Neuronal stem cell (in vitro differentiated cells): ENCODE measurements at regions not wholly inside any gene's neighbourhood (a gene's known extent, or its start where the extent isn't known, plus 50 kb on each side); places are given as distances from the start of the nearest gene placed in this dataset.
"Not testable (repeated sequence)": the region's sequence is repeated elsewhere in the genome, so short reads cannot be mapped to it uniquely, and the experiment has no call there.

Experiments used
- DNase-seq: peaks from one replicate; pipeline ENCODE4 v3.0.0-alpha.2; 2013; ENCODE audit warnings: low spot score
- H2AFZ ChIP-seq: one replicate; pipeline ENCODE4 v1.6.1; 2013; ENCODE audit warnings: mild to moderate bottlenecking, low read length, inconsistent platforms
- H2AK5ac ChIP-seq: 2 replicates; pipeline ENCODE4 v1.6.1; 2013; ENCODE audit warnings: low read depth, mild to moderate bottlenecking, inconsistent platforms, low read length, moderate library complexity, mixed read lengths
- H2BK120ac ChIP-seq: 2 replicates; pipeline ENCODE4 v1.6.1; 2013; ENCODE audit warnings: low read depth, mild to moderate bottlenecking, inconsistent platforms, low read length, moderate library complexity, mixed read lengths
- H2BK12ac ChIP-seq: one replicate; pipeline ENCODE4 v1.6.1; 2013; ENCODE audit warnings: low read length, inconsistent platforms
- H2BK15ac ChIP-seq: 2 replicates; pipeline ENCODE4 v1.6.1; 2013; ENCODE audit warnings: mild to moderate bottlenecking, low read length, inconsistent platforms, mixed read lengths
- H2BK5ac ChIP-seq: one replicate; pipeline ENCODE4 v1.6.1; 2013; ENCODE audit warnings: inconsistent platforms, mild to moderate bottlenecking, low read length, moderate library complexity
- H3K14ac ChIP-seq: one replicate; pipeline ENCODE4 v1.6.1; 2013; ENCODE audit warnings: low read length, inconsistent platforms
- H3K18ac ChIP-seq: 2 replicates; pipeline ENCODE4 v1.6.1; 2013; ENCODE audit warnings: low read length, inconsistent platforms
- H3K23ac ChIP-seq: 2 replicates; pipeline ENCODE4 v1.6.1; 2013; ENCODE audit warnings: low read depth, mild to moderate bottlenecking, mixed read lengths, low read length, inconsistent platforms; ENCODE audit not compliant: poor library complexity
- H3K27ac ChIP-seq: replicated peaks from 3 replicates; pipeline ENCODE4 v1.5.1; 2013; ENCODE audit warnings: low read length, inconsistent platforms
- H3K27me3 ChIP-seq, 3 experiments: 2 replicates each; pipeline ENCODE4 v1.6.1; 2013; ENCODE audit warnings: low read length in 3 of 3, mild to moderate bottlenecking in 2 of 3, inconsistent platforms in 1 of 3, low read depth in 1 of 3, mixed read lengths in 1 of 3, moderate library complexity in 1 of 3; ENCODE audit not compliant: control insufficient read depth in 3 of 3, insufficient read depth in 3 of 3
- H3K36me3 ChIP-seq, 2 donors: replicated peaks in 1 of 2; 2 replicates each; pipeline ENCODE4 v1.6.1; 2013; ENCODE audit warnings: low read length in 2 of 2; ENCODE audit not compliant: control insufficient read depth in 2 of 2, insufficient read depth in 2 of 2
- H3K4ac ChIP-seq: 2 replicates; pipeline ENCODE4 v1.6.1; 2013; ENCODE audit warnings: inconsistent platforms, mild to moderate bottlenecking, low read length, moderate library complexity
- H3K4me1 ChIP-seq, 2 donors: 1 replicate in 1 of 2; 2 replicates in 1 of 2; pipeline ENCODE4 v1.6.1; 2013; ENCODE audit warnings: low read length in 2 of 2, low read depth in 1 of 2; ENCODE audit not compliant: control insufficient read depth in 2 of 2, insufficient read depth in 1 of 2
- H3K4me2 ChIP-seq: one replicate; pipeline ENCODE4 v1.6.1; 2013; ENCODE audit warnings: mild to moderate bottlenecking, low read length, inconsistent platforms; ENCODE audit not compliant: insufficient read depth, poor library complexity, severe bottlenecking
- H3K4me3 ChIP-seq, 2 donors: 2 replicates each; pipeline ENCODE4 v1.5.1; 2013; ENCODE audit warnings: low read length in 2 of 2, mild to moderate bottlenecking in 2 of 2, inconsistent platforms in 1 of 2, moderate library complexity in 1 of 2
- H3K79me1 ChIP-seq: one replicate; pipeline ENCODE4 v1.6.1; 2013; ENCODE audit warnings: low read depth, mild to moderate bottlenecking, inconsistent platforms, low read length, moderate library complexity
- H3K9ac ChIP-seq: one replicate; pipeline ENCODE4 v1.6.1; 2013; ENCODE audit warnings: mild to moderate bottlenecking, low read depth, low read length, inconsistent platforms; ENCODE audit not compliant: poor library complexity
- H3K9me3 ChIP-seq, 2 donors: replicated peaks in 1 of 2; 2 replicates each; pipeline versions ENCODE3 to v1.6.1; 2013; ENCODE audit warnings: low read length in 2 of 2, mild to moderate bottlenecking in 2 of 2, inconsistent platforms in 1 of 2, low read depth in 1 of 2, mixed read lengths in 1 of 2, moderate library complexity in 1 of 2; ENCODE audit not compliant: control insufficient read depth in 2 of 2, insufficient read depth in 1 of 2
- H4K8ac ChIP-seq: one replicate; pipeline ENCODE4 v1.6.1; 2013; ENCODE audit warnings: low read depth, mild to moderate bottlenecking, inconsistent platforms, low read length, moderate library complexity
- H4K91ac ChIP-seq: one replicate; pipeline ENCODE4 v1.6.1; 2013; ENCODE audit warnings: low read length, low read depth, mild to moderate bottlenecking, inconsistent platforms; ENCODE audit not compliant: poor library complexity
- WGBS, 2 donors: extraction: QIAGEN DNeasy Blood & Tissue Kit; methylation state at CpG; one replicate each; pipeline ENCODE4 v1.1.7; 2013; ENCODE audit warnings: missing lambda C conversion rate in 2 of 2, mixed read lengths in 1 of 2; ENCODE audit not compliant: insufficient read length in 2 of 2, insufficient replicate concordance in 1 of 2; ENCODE audit errors: extremely low coverage in 2 of 2; 5-methylcytosine and 5-hydroxymethylcytosine counted together

GRCh38 chr14:100007254-100007653 is 58.0 kb upstream of the EVL start:
- no peaks in the 10 kb centered on the region for H3K79me1 ChIP-seq
- H3K4me1 ChIP-seq, result no peaks in the 10 kb centered on the region
- no peak overlapping the region for H3K27ac ChIP-seq
- peaks cover 0 to 12% of the 10 kb centered on the region in 2 donors for H3K36me3 ChIP-seq
- no peak overlapping the region for H3K4me2 ChIP-seq
- WGBS, 2 donors, result no CpG with 5 or more reads among the region's 1 CpG
- no peak for DNase-seq
- H2BK120ac ChIP-seq, result no peak overlapping the region
- H4K91ac ChIP-seq, result no peak overlapping the region
- peaks cover 9 to 52% of the 10 kb centered on the region in 2 donors for H3K9me3 ChIP-seq
- H3K4me3 ChIP-seq, result no peak overlapping the region
- H2BK5ac ChIP-seq, result no peak overlapping the region
- H3K27me3 ChIP-seq, result no peaks in the 10 kb centered on the region
- H2AK5ac ChIP-seq, result no peak overlapping the region
- H3K9ac ChIP-seq, result no peak overlapping the region
- H2BK15ac ChIP-seq, result no peak overlapping the region
- H4K8ac ChIP-seq, result no peak overlapping the region
- no peak overlapping the region for H2AFZ ChIP-seq
- H3K23ac ChIP-seq, result no peak overlapping the region
- H2BK12ac ChIP-seq, result no peak overlapping the region
- H3K14ac ChIP-seq, result no peak overlapping the region
- H3K18ac ChIP-seq, result no peak overlapping the region
- H3K4ac ChIP-seq, result no peak overlapping the region

DNA sequence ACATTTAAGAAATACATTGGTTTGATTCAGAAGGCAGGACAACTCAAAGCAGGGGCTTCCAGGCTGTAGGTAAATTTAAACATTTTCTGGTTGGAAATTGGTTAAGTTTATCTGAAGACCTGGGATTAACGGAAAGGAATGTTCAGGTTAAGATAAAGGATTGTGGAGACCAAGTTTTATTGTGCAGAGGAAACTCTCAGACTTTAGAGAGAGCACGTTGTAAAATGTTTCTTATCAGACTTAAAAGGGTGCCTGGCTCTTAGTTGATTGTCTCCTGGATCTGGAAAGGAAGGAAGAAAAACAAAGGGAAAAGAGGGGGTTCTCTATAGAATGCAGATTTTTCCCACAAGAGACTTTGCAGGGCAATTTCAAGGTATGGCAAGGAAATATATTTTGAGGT is 55.4 kb upstream of the EVL start:
- not testable (repeated sequence) for H3K18ac ChIP-seq, H3K14ac ChIP-seq, H3K27me3 ChIP-seq, H3K27ac ChIP-seq, H3K4me2 ChIP-seq, H3K9ac ChIP-seq, DNase-seq, H2BK12ac ChIP-seq, H3K79me1 ChIP-seq, H3K4me1 ChIP-seq, H2AFZ ChIP-seq, H2BK5ac ChIP-seq, H3K4me3 ChIP-seq, H4K91ac ChIP-seq, H2BK15ac ChIP-seq, H2AK5ac ChIP-seq, H3K4ac ChIP-seq, H4K8ac ChIP-seq, H2BK120ac ChIP-seq, H3K23ac ChIP-seq
- no CpG with 5 or more reads among the region's 2 CpGs for WGBS, 2 donors
- Histone ChIP-seq H3K36me3 (peaks cover 2 to 15% of the 10 kb centered on the region in 2 donors), H3K9me3 (peaks cover 0 to 39% of the 10 kb centered on the region in 2 donors)

DNA sequence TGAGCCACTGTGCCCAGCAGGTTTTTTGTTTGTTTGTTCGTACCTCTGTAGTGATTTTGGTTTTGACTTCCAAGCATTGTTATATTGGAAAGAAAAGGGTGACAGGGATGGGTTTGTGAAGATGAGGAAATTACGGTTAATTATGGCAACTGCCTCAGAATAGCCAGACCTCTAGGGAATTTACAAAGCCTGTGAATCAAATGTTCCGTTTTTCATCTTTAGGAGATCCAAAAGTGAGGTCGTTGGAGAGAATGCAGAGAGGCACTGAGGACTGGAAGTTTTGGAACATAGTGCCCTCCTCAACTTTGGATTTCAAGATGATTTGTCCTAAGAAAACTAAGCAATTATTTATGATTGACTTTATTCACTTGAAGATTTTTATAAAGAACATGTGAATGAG is 54.5 kb upstream of the EVL start:
- no peak overlapping the region for H3K4ac ChIP-seq
- H2BK15ac ChIP-seq, result no peak overlapping the region
- H3K9me3 ChIP-seq, result peaks cover 0 to 31% of the 10 kb centered on the region in 2 donors
- peaks cover 2 to 11% of the 10 kb centered on the region in 2 donors for H3K36me3 ChIP-seq
- H4K91ac ChIP-seq, result no peak overlapping the region
- H2BK120ac ChIP-seq, result no peak overlapping the region
- H3K4me1 ChIP-seq, result no peaks in the 10 kb centered on the region
- H3K4me2 ChIP-seq, result no peak overlapping the region
- no CpG with 5 or more reads among the region's 4 CpGs for WGBS, 2 donors
- no peak overlapping the region for H3K23ac ChIP-seq
- DNase-seq, result no peak
- no peak overlapping the region for H3K27ac ChIP-seq
- no peaks in the 10 kb centered on the region for H3K79me1 ChIP-seq
- H3K27me3 ChIP-seq, result peaks cover 0 to 1% (median 0%) of the 10 kb centered on the region in 3 experiments
- no peak overlapping the region for H2BK12ac ChIP-seq
- no peak overlapping the region for H2AFZ ChIP-seq
- H2AK5ac ChIP-seq, result no peak overlapping the region
- no peak overlapping the region for H3K18ac ChIP-seq
- H3K14ac ChIP-seq, result no peak overlapping the region
- no peak overlapping the region for H4K8ac ChIP-seq
- H3K4me3 ChIP-seq, result no peak overlapping the region
- H3K9ac ChIP-seq, result no peak overlapping the region
- no peak overlapping the region for H2BK5ac ChIP-seq

DNA sequence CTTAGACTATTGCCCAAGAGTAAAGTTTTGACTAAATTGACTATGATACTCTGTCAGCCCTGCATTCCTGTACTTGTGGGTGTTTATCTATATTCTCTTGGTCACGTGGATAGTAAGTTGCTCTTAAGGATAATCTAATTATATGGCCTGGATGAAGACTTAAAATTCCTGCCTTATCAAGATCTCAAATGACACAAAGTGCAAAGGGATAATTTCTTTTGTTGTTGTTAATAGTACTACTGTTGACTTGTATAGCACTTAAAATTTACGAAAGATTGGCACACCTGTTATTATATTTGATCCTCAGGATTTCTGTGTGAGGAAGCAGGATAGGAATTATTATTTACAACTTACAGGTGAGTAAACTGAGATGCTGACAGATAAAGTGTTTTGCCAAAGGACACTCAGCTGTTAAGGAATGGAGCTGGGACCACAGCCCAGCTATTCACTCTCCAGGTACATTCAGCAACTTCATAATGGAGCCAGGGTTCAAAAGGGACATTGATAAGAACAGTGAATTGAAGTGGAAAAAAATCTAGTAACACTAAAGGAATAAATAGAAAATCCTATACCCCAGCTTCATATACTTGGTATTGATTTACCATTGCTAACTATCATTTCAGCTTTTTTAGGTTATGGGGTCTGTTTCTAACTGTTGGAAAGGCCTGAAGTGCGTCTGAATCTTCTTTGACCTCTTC is 53.4 kb upstream of the EVL start:
- no peak overlapping the region for H2BK12ac ChIP-seq
- no peak overlapping the region for H2BK120ac ChIP-seq
- H3K4ac ChIP-seq, result no peak overlapping the region
- no peak overlapping the region for H3K14ac ChIP-seq
- H3K18ac ChIP-seq, result no peak overlapping the region
- H3K4me3 ChIP-seq, result no peak overlapping the region
- no CpG with 5 or more reads among the region's 3 CpGs for WGBS, 2 donors
- no peak overlapping the region for H2AK5ac ChIP-seq
- H3K36me3 ChIP-seq, result peaks cover 2 to 10% of the 10 kb centered on the region in 2 donors
- H4K8ac ChIP-seq, result no peak overlapping the region
- H3K27ac ChIP-seq, result no peak overlapping the region
- no peaks in the 10 kb centered on the region for H3K79me1 ChIP-seq
- no peak overlapping the region for H2BK5ac ChIP-seq
- H3K9ac ChIP-seq, result no peak overlapping the region
- no peak overlapping the region for H2AFZ ChIP-seq
- H3K4me2 ChIP-seq, result no peak overlapping the region
- no peak overlapping the region for H3K23ac ChIP-seq
- H3K9me3 ChIP-seq, result peaks cover 0 to 22% of the 10 kb centered on the region in 2 donors
- DNase-seq, result no peak
- H3K4me1 ChIP-seq, result no peaks in the 10 kb centered on the region
- H3K27me3 ChIP-seq, result peaks cover 0 to 1% (median 0%) of the 10 kb centered on the region in 3 experiments
- H2BK15ac ChIP-seq, result no peak overlapping the region
- no peak overlapping the region for H4K91ac ChIP-seq
